GM23248 (cell line): ENCODE measurements at regions not wholly inside any gene's neighbourhood (a gene's known extent, or its start where the extent isn't known, plus 50 kb on each side); places are given as distances from the start of the nearest gene placed in this dataset.
A peak's percentile ranks its signal among the peaks of the same experiment; 100 is the strongest.

Source experiments
- DNase-seq: peaks from one replicate; pipeline ENCODE4 v3.0.0-alpha.2; 2015
- H2AFZ ChIP-seq: fragments of 200-600 bp; sonication (generic); 2 replicates; pipeline ENCODE4 v1.6.1; 2016; ENCODE audit warnings: antibody characterized with exemption
- H3F3A ChIP-seq: fragments of 200-600 bp; sonication (generic); 2 replicates; pipeline ENCODE4 v1.6.1; 2016; ENCODE audit warnings: mild to moderate bottlenecking, antibody characterized with exemption, mixed run types; ENCODE audit not compliant: insufficient read depth
- H3K27ac ChIP-seq: fragments of 200-600 bp; sonication (generic); 2 replicates; pipeline ENCODE4 v1.5.1; 2016; ENCODE audit warnings: mild to moderate bottlenecking
- H3K27me3 ChIP-seq: fragments of 200-600 bp; sonication (generic); replicated peaks from 2 replicates; pipeline ENCODE4 v1.6.1; 2016; ENCODE audit warnings: mild to moderate bottlenecking; ENCODE audit not compliant: insufficient read depth
- H3K36me3 ChIP-seq: fragments of 200-600 bp; sonication (generic); 2 replicates; pipeline ENCODE4 v1.6.1; 2016; ENCODE audit warnings: low read depth, mild to moderate bottlenecking
- H3K4me1 ChIP-seq: fragments of 200-600 bp; sonication (generic); 2 replicates; pipeline ENCODE4 v1.6.1; 2016; ENCODE audit warnings: mild to moderate bottlenecking; ENCODE audit not compliant: insufficient read depth
- H3K4me2 ChIP-seq: fragments of 200-600 bp; sonication (generic); one replicate; pipeline ENCODE4 v1.6.1; 2016; ENCODE audit warnings: mild to moderate bottlenecking; ENCODE audit not compliant: unreplicated experiment
- H3K4me3 ChIP-seq: fragments of 200-600 bp; sonication (generic); 2 replicates; pipeline ENCODE4 v1.5.1; 2016; ENCODE audit warnings: mild to moderate bottlenecking
- H3K79me2 ChIP-seq: fragments of 200-600 bp; sonication (generic); 2 replicates; pipeline ENCODE4 v1.6.1; 2016; ENCODE audit warnings: mild to moderate bottlenecking; ENCODE audit not compliant: insufficient read depth
- H3K9ac ChIP-seq: fragments of 200-600 bp; sonication (generic); 2 replicates; pipeline ENCODE4 v1.6.1; 2016; ENCODE audit warnings: mild to moderate bottlenecking
- H3K9me2 ChIP-seq: fragments of 200-600 bp; sonication (generic); 2 replicates; pipeline ENCODE4 v1.6.1; 2016; ENCODE audit warnings: mixed run types, mild to moderate bottlenecking, moderate library complexity; ENCODE audit not compliant: insufficient read depth
- H3K9me3 ChIP-seq: fragments of 200-600 bp; sonication (generic); one replicate; pipeline ENCODE4 v1.6.1; 2017; ENCODE audit warnings: low read depth
- H4K20me1 ChIP-seq: fragments of 200-600 bp; sonication (generic); 2 replicates; pipeline ENCODE4 v1.6.0; 2016; ENCODE audit not compliant: insufficient read depth
- EZH2 ChIP-seq: fragments of 200-600 bp; sonication (generic); IDR thresholded peaks from 2 replicates; pipeline ENCODE4 v1.6.1; 2018; ENCODE audit warnings: antibody characterized with exemption, mild to moderate bottlenecking; ENCODE audit not compliant: insufficient read depth, poor library complexity, severe bottlenecking
- EZH2phosphoT487 ChIP-seq: fragments of 200-600 bp; sonication (generic); IDR thresholded peaks from 2 replicates; pipeline ENCODE4 v1.6.1; 2018; ENCODE audit warnings: antibody characterized with exemption, moderate library complexity, mild to moderate bottlenecking, low read depth; ENCODE audit not compliant: insufficient read depth
- WGBS, 2 experiments: methylation state at CpG; one replicate each; pipeline ENCODE4 v1.1.6; 2015 to 2017; ENCODE audit warnings: low lambda C conversion rate in 2 of 2, low coverage in 1 of 2; ENCODE audit errors: missing lambda C conversion rate in 2 of 2; 5-methylcytosine and 5-hydroxymethylcytosine counted together
- in situ Hi-C: fragments of 300-500 bp; cut with MboI; formaldehyde crosslinking; loops from 2 replicates; pipeline ENCODE4 v1.15.0; 2020

GRCh38 chr6:6882592-6882991, 225.2 kb upstream of the RREB1 start:
- TF ChIP-seq EZH2phosphoT487, result no peak
- TF ChIP-seq EZH2, result no peak
- no peaks in the 10 kb centered on the region for H3K9me2 ChIP-seq
- no peak overlapping the region for H3K27ac ChIP-seq
- H3K4me1 ChIP-seq, result peaks cover 7% of the 10 kb centered on the region; the same call in 1 of the 2 replicates
- H3F3A ChIP-seq, result 0 out of 2 replicates have a peak, but pooled peaks cover 6% of the 10 kb centered on the region
- DNase-seq, result no peak
- H3K9me3 ChIP-seq, result no peaks in the 10 kb centered on the region
- in situ Hi-C loops, result no loop called here
- H3K79me2 ChIP-seq, result no peaks in the 10 kb centered on the region
- no peaks in the 10 kb centered on the region for H3K36me3 ChIP-seq
- H3K9ac ChIP-seq, result no peak overlapping the region
- no peaks in the 10 kb centered on the region for H4K20me1 ChIP-seq
- H3K4me2 ChIP-seq, result no peak overlapping the region
- 81 to 91% methylated on average over 2 of the region's 2 CpGs for WGBS, 2 experiments
- H3K4me3 ChIP-seq, result no peak overlapping the region
- H2AFZ ChIP-seq, result no peak overlapping the region
- no peaks in the 10 kb centered on the region for H3K27me3 ChIP-seq

- Histone ChIP-seq H3K79me2 (no peaks in the 10 kb centered on the region), H2AFZ (no peak overlapping the region), H3K27me3 (no peaks in the 10 kb centered on the region), H3K27ac (no peak overlapping the region), H3K9me3 (no peaks in the 10 kb centered on the region), H3K4me1 (peaks cover 7% of the 10 kb centered on the region; the same call in 1 of the 2 replicates), H3K9me2 (no peaks in the 10 kb centered on the region), H3K4me2 (no peak overlapping the region), H3K4me3 (no peak overlapping the region), H4K20me1 (no peaks in the 10 kb centered on the region), H3K9ac (no peak overlapping the region), H3K36me3 (no peaks in the 10 kb centered on the region), H3F3A (0 out of 2 replicates have a peak, but pooled peaks cover 6% of the 10 kb centered on the region)
- TF ChIP-seq EZH2phosphoT487, result no peak
- TF ChIP-seq EZH2, result no peak
- in situ Hi-C loops, result no loop called here
- WGBS, 2 experiments, result 86 to 87% methylated on average over 6 of the region's 6 CpGs
- no peak for DNase-seq
Measured at GRCh38 chr6:6883011-6883410, 224.8 kb upstream of the RREB1 start.

GRCh38 chr6:6884193-6884627, 223.6 kb upstream of the RREB1 start:
- no peak overlapping the region for H3K4me2 ChIP-seq
- DNase-seq, result peak; percentile 53
- WGBS, 2 experiments, result 43 to 47% methylated on average over 2 of the region's 2 CpGs
- H3K9me2 ChIP-seq, result no peaks in the 10 kb centered on the region
- 0 out of 2 replicates have a peak, but pooled peaks cover 6% of the 10 kb centered on the region for H3F3A ChIP-seq
- no peaks in the 10 kb centered on the region for H3K36me3 ChIP-seq
- H3K4me1 ChIP-seq, result peaks cover 7% of the 10 kb centered on the region; the same call in 1 of the 2 replicates
- no peak overlapping the region for H3K27ac ChIP-seq
- H3K79me2 ChIP-seq, result no peaks in the 10 kb centered on the region
- no peak overlapping the region for H3K4me3 ChIP-seq
- H3K27me3 ChIP-seq, result no peaks in the 10 kb centered on the region
- no peaks in the 10 kb centered on the region for H4K20me1 ChIP-seq
- in situ Hi-C loops, result no loop called here
- TF ChIP-seq EZH2 (no peak), EZH2phosphoT487 (no peak)
- no peak overlapping the region for H2AFZ ChIP-seq
- H3K9me3 ChIP-seq, result no peaks in the 10 kb centered on the region
- no peak overlapping the region for H3K9ac ChIP-seq

- no peaks in the 10 kb centered on the region for H4K20me1 ChIP-seq
- no peaks in the 10 kb centered on the region for H3K27me3 ChIP-seq
- H3K4me2 ChIP-seq, result no peak overlapping the region
- DNase-seq, result no peak
- no peaks in the 10 kb centered on the region for H3K79me2 ChIP-seq
- 0 out of 2 replicates have a peak, but pooled peaks cover 2% of the 10 kb centered on the region for H3F3A ChIP-seq
- no peaks in the 10 kb centered on the region for H3K9me3 ChIP-seq
- no peaks in the 10 kb centered on the region for H3K4me1 ChIP-seq
- H3K27ac ChIP-seq, result no peak overlapping the region
- TF ChIP-seq EZH2, result no peak
- TF ChIP-seq EZH2phosphoT487, result no peak
- no peak overlapping the region for H2AFZ ChIP-seq
- WGBS, 2 experiments, result 83 to 87% methylated on average over 9 of the region's 9 CpGs
- H3K9ac ChIP-seq, result no peak overlapping the region
- no peaks in the 10 kb centered on the region for H3K36me3 ChIP-seq
- in situ Hi-C loops, result no loop called here
- H3K9me2 ChIP-seq, result no peaks in the 10 kb centered on the region
- H3K4me3 ChIP-seq, result no peak overlapping the region
Measured at GRCh38 chr6:6884916-6885315, 222.8 kb upstream of the RREB1 start.
